ENCODE measurements at regions not wholly inside any gene's neighbourhood (a gene's known extent, or its start where the extent isn't known, plus 50 kb on each side); places are given as distances from the start of the nearest gene placed in this dataset.

- Histone ChIP-seq H3K4me3 (ENCODE audit: low read length) (no peak overlapping the region), H3K9me3 (replicated peaks; ENCODE audit: insufficient read depth, low read length) (no peaks in the 10 kb centered on the region), H3K79me2 (ENCODE audit: low read length) (no peaks in the 10 kb centered on the region), H3K4me1 (ENCODE audit: low read length) (no peaks in the 10 kb centered on the region), H2AFZ (ENCODE audit: low read length) (no peak overlapping the region), H3K27ac (ENCODE audit: low read length) (no peak overlapping the region), H4K20me1 (ENCODE audit: insufficient read depth, low read length) (no peaks in the 10 kb centered on the region), H3K27me3 (replicated peaks; ENCODE audit: insufficient read depth, low read length) (no peaks in the 10 kb centered on the region), H3K4me2 (ENCODE audit: low read depth, low read length) (no peak overlapping the region), H3K9ac (ENCODE audit: low read length) (no peak overlapping the region), H3K36me3 (replicated peaks; ENCODE audit: insufficient read depth, low read length) (no peaks in the 10 kb centered on the region), H3K9me2 (replicated peaks; ENCODE audit: insufficient read depth, low read length) (no peaks in the 10 kb centered on the region), H3F3A (ENCODE audit: insufficient read depth, low read length) (no peaks in the 10 kb centered on the region)
- TF ChIP-seq CTCF (IDR thresholded peaks at IDR 0.05; ENCODE audit: low read length), result no peak
- no peak for TF ChIP-seq EZH2 (optimal IDR thresholded peaks at IDR 0.05; ENCODE audit: low read depth, low read length)
- TF ChIP-seq EZH2phosphoT487 (IDR thresholded peaks at IDR 0.05; ENCODE audit: low read length), result no peak
- DNase-seq, result no peak
These were observed 133.5 kb downstream of the FAM114A2 start for GRCh38 chr5:153905219-153905618.

- H3K27me3 ChIP-seq (replicated peaks; ENCODE audit: insufficient read depth, low read length), result no peaks in the 10 kb centered on the region
- no peak for TF ChIP-seq CTCF (IDR thresholded peaks at IDR 0.05; ENCODE audit: low read length)
- TF ChIP-seq EZH2 (optimal IDR thresholded peaks at IDR 0.05; ENCODE audit: low read depth, low read length), result no peak
- no peak for TF ChIP-seq EZH2phosphoT487 (IDR thresholded peaks at IDR 0.05; ENCODE audit: low read length)
- no peak for DNase-seq
- H2AFZ ChIP-seq (ENCODE audit: low read length), result no peak overlapping the region
- no peak overlapping the region for H3K27ac ChIP-seq (ENCODE audit: low read length)
- H3K4me3 ChIP-seq (ENCODE audit: low read length), result no peak overlapping the region
- H3K79me2 ChIP-seq (ENCODE audit: low read length), result no peaks in the 10 kb centered on the region
- no peaks in the 10 kb centered on the region for H3K4me1 ChIP-seq (ENCODE audit: low read length)
- no peak overlapping the region for H3K4me2 ChIP-seq (ENCODE audit: low read depth, low read length)
- no peaks in the 10 kb centered on the region for H3K36me3 ChIP-seq (replicated peaks; ENCODE audit: insufficient read depth, low read length)
- no peaks in the 10 kb centered on the region for H3K9me2 ChIP-seq (replicated peaks; ENCODE audit: insufficient read depth, low read length)
- no peaks in the 10 kb centered on the region for H3K9me3 ChIP-seq (replicated peaks; ENCODE audit: insufficient read depth, low read length)
- no peak overlapping the region for H3K9ac ChIP-seq (ENCODE audit: low read length)
- H4K20me1 ChIP-seq (ENCODE audit: insufficient read depth, low read length), result no peaks in the 10 kb centered on the region
- no peaks in the 10 kb centered on the region for H3F3A ChIP-seq (ENCODE audit: insufficient read depth, low read length)
These were observed 135.4 kb downstream of the FAM114A2 start for GRCh38 chr5:153903321-153903720.

GRCh38 chr5:153902016-153902415, 136.7 kb downstream of the FAM114A2 start:
- TF ChIP-seq EZH2 (optimal IDR thresholded peaks at IDR 0.05; ENCODE audit: low read depth, low read length) (no peak), CTCF (IDR thresholded peaks at IDR 0.05; ENCODE audit: low read length) (no peak), EZH2phosphoT487 (IDR thresholded peaks at IDR 0.05; ENCODE audit: low read length) (no peak)
- no peak overlapping the region for H3K27ac ChIP-seq (ENCODE audit: low read length)
- no peaks in the 10 kb centered on the region for H3K4me1 ChIP-seq (ENCODE audit: low read length)
- H3K9ac ChIP-seq (ENCODE audit: low read length), result no peak overlapping the region
- no peaks in the 10 kb centered on the region for H3K9me2 ChIP-seq (replicated peaks; ENCODE audit: insufficient read depth, low read length)
- no peak for DNase-seq
- no peak overlapping the region for H3K4me2 ChIP-seq (ENCODE audit: low read depth, low read length)
- H4K20me1 ChIP-seq (ENCODE audit: insufficient read depth, low read length), result no peaks in the 10 kb centered on the region
- H3K27me3 ChIP-seq (replicated peaks; ENCODE audit: insufficient read depth, low read length), result no peaks in the 10 kb centered on the region
- H3K4me3 ChIP-seq (ENCODE audit: low read length), result no peak overlapping the region
- H3K9me3 ChIP-seq (replicated peaks; ENCODE audit: insufficient read depth, low read length), result no peaks in the 10 kb centered on the region
- no peaks in the 10 kb centered on the region for H3K36me3 ChIP-seq (replicated peaks; ENCODE audit: insufficient read depth, low read length)
- H2AFZ ChIP-seq (ENCODE audit: low read length), result no peak overlapping the region
- H3F3A ChIP-seq (ENCODE audit: insufficient read depth, low read length), result no peaks in the 10 kb centered on the region
- no peaks in the 10 kb centered on the region for H3K79me2 ChIP-seq (ENCODE audit: low read length)
